ENCODE measurements at regions not wholly inside any gene's neighbourhood (a gene's known extent, or its start where the extent isn't known, plus 50 kb on each side); places are given as distances from the start of the nearest gene placed in this dataset.

DNA sequence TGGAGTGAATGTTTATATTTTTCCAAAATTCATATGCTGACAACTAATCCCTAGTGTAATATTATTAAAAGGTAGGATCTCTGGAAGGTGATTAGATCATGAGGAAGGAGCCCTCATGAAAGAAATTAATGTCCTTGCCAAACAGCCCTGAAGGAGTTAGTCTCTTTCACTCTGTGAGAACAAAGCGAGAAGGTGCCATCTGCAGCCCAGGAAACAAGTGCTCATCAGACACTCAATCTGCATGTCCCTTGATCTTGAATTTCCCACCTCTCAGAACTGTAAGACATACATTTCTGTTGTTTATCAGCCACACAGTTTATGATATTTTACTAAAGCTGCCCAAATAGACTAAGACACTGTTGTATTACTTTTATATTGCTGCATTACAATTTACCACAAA, 1283.4 kb downstream of the PCDH7 start:
- no peak for DNase-seq (ENCODE audit: low read depth)
- H3K4me3 ChIP-seq (ENCODE audit: low read depth, low read length): no peak overlapping the region
- TF ChIP-seq, protein P1, sequence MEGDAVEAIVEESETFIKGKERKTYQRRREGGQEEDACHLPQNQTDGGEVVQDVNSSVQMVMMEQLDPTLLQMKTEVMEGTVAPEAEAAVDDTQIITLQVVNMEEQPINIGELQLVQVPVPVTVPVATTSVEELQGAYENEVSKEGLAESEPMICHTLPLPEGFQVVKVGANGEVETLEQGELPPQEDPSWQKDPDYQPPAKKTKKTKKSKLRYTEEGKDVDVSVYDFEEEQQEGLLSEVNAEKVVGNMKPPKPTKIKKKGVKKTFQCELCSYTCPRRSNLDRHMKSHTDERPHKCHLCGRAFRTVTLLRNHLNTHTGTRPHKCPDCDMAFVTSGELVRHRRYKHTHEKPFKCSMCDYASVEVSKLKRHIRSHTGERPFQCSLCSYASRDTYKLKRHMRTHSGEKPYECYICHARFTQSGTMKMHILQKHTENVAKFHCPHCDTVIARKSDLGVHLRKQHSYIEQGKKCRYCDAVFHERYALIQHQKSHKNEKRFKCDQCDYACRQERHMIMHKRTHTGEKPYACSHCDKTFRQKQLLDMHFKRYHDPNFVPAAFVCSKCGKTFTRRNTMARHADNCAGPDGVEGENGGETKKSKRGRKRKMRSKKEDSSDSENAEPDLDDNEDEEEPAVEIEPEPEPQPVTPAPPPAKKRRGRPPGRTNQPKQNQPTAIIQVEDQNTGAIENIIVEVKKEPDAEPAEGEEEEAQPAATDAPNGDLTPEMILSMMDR (IDR thresholded peaks at IDR 0.05; ENCODE audit: insufficient read depth, low read depth, low read length): no peak

DNA sequence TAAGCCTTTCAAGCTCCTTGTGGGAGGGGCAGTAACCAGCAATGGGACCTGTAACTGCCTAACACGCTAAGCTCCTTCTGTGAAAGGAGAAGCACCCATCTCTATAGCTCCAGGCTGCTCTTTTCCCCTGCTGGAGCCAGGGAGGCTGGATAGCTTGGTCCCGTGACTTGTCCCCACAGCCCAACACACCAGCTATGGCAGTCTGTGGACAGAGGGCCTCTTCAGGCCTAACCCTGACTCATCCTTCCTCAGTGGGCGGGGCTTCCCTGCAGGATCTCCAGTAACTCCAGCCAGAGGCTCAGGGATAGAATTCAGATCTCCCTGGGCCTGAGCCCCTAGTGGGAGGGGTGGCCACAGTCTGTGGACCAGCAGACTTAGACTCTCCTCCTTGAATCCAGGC, 1290.1 kb downstream of the PCDH7 start:
- H3K4me3 ChIP-seq (ENCODE audit: low read depth, low read length): no peak overlapping the region
- DNase-seq (ENCODE audit: low read depth): no peak
- TF ChIP-seq, protein P1 (IDR thresholded peaks at IDR 0.05; ENCODE audit: insufficient read depth, low read depth, low read length): no peak

DNA sequence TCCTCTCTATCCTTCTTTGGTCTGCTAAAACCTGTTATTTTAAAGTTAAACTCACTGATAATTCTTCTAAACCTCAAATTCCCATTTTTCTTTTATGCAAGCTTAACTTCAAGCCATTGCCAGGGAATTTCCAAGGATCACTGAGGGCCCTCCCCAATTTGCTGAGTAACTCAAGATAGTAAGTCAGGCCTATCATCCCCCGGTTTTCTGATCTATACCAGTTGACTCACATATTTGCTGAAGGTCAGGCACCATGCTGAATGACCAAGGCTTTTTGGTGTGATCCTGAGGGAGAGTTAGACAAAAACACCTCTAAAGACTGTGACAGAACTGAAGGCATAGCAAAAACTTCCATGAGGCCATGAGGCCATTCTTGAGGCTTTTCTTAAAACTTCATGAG, 1301.9 kb downstream of the PCDH7 start:
- no peak overlapping the region for H3K4me3 ChIP-seq (ENCODE audit: low read depth, low read length)
- TF ChIP-seq, protein P1 (IDR thresholded peaks at IDR 0.05; ENCODE audit: insufficient read depth, low read depth, low read length): no peak
- no peak for DNase-seq (ENCODE audit: low read depth)

DNA sequence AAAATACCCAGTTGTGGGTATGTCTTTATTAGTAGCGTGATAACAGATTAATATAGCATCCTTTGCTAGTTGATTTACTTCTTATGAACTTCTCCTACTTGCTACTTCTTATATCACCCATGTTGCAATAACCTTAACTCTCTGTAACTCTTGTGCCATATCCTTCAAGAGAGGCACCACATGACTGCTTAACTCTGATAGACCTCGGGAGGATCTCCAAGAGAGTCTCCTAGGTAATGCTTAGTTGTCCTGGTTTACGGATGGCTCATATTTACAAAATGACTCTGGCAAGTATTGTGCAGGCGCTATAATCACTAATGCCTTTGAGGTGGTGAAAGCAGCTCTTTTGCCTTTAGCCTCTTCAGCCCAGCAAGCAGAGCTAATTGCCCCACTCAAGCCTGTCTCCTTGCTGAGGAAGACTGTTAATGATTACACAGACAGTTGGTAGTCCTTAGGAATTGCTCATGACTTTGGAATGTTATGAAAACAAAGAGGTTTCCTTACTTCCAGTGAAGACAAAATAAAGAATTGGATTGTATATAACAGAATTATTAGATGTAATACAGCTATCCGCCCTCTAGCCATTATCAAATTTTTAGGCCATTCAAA, 1305.8 kb downstream of the PCDH7 start:
- TF ChIP-seq, protein P1 (IDR thresholded peaks at IDR 0.05; ENCODE audit: insufficient read depth, low read depth, low read length): no peak
- no peak for DNase-seq (ENCODE audit: low read depth)
- no peak overlapping the region for H3K4me3 ChIP-seq (ENCODE audit: low read depth, low read length)

DNA sequence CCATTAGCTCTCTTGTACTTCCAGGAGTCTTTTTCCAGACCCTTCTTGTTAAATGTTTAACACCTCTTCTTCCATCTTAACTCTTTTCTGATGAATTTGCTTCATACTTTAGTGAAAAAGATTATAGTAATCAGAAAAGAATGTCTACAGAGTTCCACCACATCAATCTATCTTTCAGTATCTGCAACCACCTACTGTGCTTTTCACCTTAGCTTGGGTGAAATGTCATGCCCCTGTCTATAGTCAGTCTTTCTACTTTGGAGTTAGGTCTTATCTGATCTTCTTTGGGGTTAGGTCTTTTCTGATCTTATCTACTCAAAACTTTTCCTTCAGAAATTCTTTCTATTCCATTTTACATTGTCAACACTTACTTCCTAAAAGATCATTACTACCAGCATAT, 1310.2 kb downstream of the PCDH7 start:
- DNase-seq (ENCODE audit: low read depth): no peak
- TF ChIP-seq, protein P1 (IDR thresholded peaks at IDR 0.05; ENCODE audit: insufficient read depth, low read depth, low read length): no peak
- no peak overlapping the region for H3K4me3 ChIP-seq (ENCODE audit: low read depth, low read length)

DNA sequence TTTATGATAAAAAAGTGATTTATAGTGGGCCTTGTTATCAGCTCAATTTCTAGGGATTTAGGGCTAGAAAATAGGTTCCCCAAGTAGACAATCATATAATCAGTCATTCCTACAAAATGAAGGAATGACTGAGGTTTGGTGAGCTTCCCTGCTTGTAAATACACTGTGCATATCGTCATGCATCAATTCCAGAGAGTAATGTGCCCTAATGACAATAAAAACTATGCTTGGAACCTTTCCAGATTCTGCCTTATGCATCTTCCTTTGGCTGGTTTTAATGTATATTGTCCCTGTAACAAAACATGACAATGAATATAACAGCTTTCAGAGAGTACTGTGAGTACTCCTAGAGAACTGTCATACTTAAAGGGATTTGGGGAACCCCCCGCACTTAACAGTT, 1310.9 kb downstream of the PCDH7 start:
- no peak overlapping the region for H3K4me3 ChIP-seq (ENCODE audit: low read depth, low read length)
- no peak for DNase-seq (ENCODE audit: low read depth)
- TF ChIP-seq, protein P1 (IDR thresholded peaks at IDR 0.05; ENCODE audit: insufficient read depth, low read depth, low read length): no peak

DNA sequence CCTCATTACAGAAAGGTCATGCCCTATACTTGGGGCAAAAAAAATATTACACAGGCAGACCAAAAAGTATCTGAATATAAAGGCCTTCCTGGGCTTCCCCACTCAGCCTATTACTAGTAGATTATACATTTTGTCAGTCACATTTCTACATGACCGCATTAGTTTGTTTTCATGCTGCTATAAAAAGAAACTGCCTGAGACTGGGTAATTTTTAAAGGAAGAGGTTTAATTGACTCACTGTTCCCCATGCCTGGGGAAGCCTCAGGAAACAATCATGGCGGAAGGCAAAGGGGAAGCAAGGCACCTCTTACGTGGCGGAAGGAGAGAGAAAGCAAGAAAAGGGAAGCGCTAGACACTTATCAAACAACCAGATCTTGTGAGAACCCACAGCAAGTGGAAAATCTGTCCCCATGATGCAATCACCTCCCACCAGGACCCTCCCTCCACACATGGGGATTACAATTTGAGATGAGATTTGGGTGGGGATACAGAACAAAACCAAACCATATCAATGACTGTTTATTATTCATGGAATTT, 1312.0 kb downstream of the PCDH7 start:
- no peak for DNase-seq (ENCODE audit: low read depth)
- H3K4me3 ChIP-seq (ENCODE audit: low read depth, low read length): no peak overlapping the region
- TF ChIP-seq, protein P1 (IDR thresholded peaks at IDR 0.05; ENCODE audit: insufficient read depth, low read depth, low read length): no peak
